Mesendoderm (in vitro differentiated cells): ENCODE measurements at regions not wholly inside any gene's neighbourhood (a gene's known extent, or its start where the extent isn't known, plus 50 kb on each side); places are given as distances from the start of the nearest gene placed in this dataset.
A peak's percentile ranks its signal among the peaks of the same experiment; 100 is the strongest.

Experiments used
- DNase-seq: peaks from one replicate; pipeline ENCODE4 v3.0.0; 2013
- H2AK5ac ChIP-seq: 2 replicates; pipeline ENCODE4 v1.6.1; 2013; ENCODE audit warnings: low read length, inconsistent platforms
- H2BK120ac ChIP-seq: 2 replicates; pipeline ENCODE4 v1.6.1; 2013; ENCODE audit warnings: low read depth, mild to moderate bottlenecking, low read length, moderate library complexity, mixed read lengths
- H2BK15ac ChIP-seq: replicated peaks from 2 replicates; pipeline ENCODE4 v1.6.1; 2013; ENCODE audit warnings: low read depth, mild to moderate bottlenecking, moderate library complexity
- H2BK5ac ChIP-seq: 2 replicates; pipeline ENCODE4 v1.6.1; 2013; ENCODE audit warnings: low read length, inconsistent platforms
- H3K18ac ChIP-seq: 2 replicates; pipeline ENCODE4 v1.6.1; 2013; ENCODE audit warnings: mild to moderate bottlenecking, low read length, mixed read lengths
- H3K23ac ChIP-seq: one replicate; pipeline ENCODE4 v1.6.1; 2013; ENCODE audit warnings: low read length
- H3K27ac ChIP-seq: 2 replicates; pipeline ENCODE4 v1.5.1; 2013; ENCODE audit warnings: low read depth, mild to moderate bottlenecking, inconsistent platforms, low read length, moderate library complexity
- H3K27me3 ChIP-seq: 2 replicates; pipeline ENCODE4 v1.6.1; 2013; ENCODE audit warnings: low read length, control low read depth, mild to moderate bottlenecking, inconsistent platforms; ENCODE audit not compliant: insufficient read depth, poor library complexity
- H3K36me3 ChIP-seq: 2 replicates; pipeline ENCODE4 v1.6.1; 2013; ENCODE audit warnings: low read length, inconsistent platforms; ENCODE audit not compliant: control insufficient read depth, insufficient read depth
- H3K4ac ChIP-seq: one replicate; pipeline ENCODE4 v1.6.1; 2013; ENCODE audit warnings: low read depth, mild to moderate bottlenecking, low read length, moderate library complexity
- H3K4me1 ChIP-seq: 2 replicates; pipeline ENCODE4 v1.6.1; 2013; ENCODE audit warnings: low read depth, low read length, inconsistent platforms; ENCODE audit not compliant: control insufficient read depth
- H3K4me2 ChIP-seq: 2 replicates; pipeline ENCODE4 v1.6.1; 2013; ENCODE audit warnings: low read length
- H3K4me3 ChIP-seq: 2 replicates; pipeline ENCODE4 v1.5.1; 2013; ENCODE audit warnings: mild to moderate bottlenecking, low read length
- H3K56ac ChIP-seq: one replicate; pipeline ENCODE4 v1.6.1; 2013; ENCODE audit warnings: low read length
- H3K79me1 ChIP-seq: 2 replicates; pipeline ENCODE4 v1.6.1; 2013; ENCODE audit warnings: low read length, inconsistent platforms
- H3K79me2 ChIP-seq: 2 replicates; pipeline ENCODE4 v1.6.1; 2013; ENCODE audit warnings: mild to moderate bottlenecking, low read length; ENCODE audit not compliant: control insufficient read depth, insufficient read depth
- H3K9ac ChIP-seq: 2 replicates; pipeline ENCODE4 v1.6.1; 2013; ENCODE audit warnings: low read length, inconsistent platforms
- H4K5ac ChIP-seq: one replicate; pipeline ENCODE4 v1.6.1; 2013; ENCODE audit warnings: low read length
- H4K8ac ChIP-seq: one replicate; pipeline ENCODE4 v1.6.1; 2013; ENCODE audit warnings: low read depth, mild to moderate bottlenecking, control low read depth, low read length, moderate library complexity
- WGBS: extraction: QIAGEN DNeasy Blood & Tissue Kit; methylation state at CpG from one replicate; pipeline ENCODE4 v1.1.7; 2013; ENCODE audit warnings: low lambda C conversion rate, missing lambda C conversion rate; ENCODE audit not compliant: insufficient coverage; ENCODE audit errors: extremely low coverage; 5-methylcytosine and 5-hydroxymethylcytosine counted together

- H3K79me2 ChIP-seq = no peaks in the 10 kb centered on the region
- no peak overlapping the region for H3K56ac ChIP-seq
- no peak overlapping the region for H3K4me3 ChIP-seq
- no peaks in the 10 kb centered on the region for H3K79me1 ChIP-seq
- H3K36me3 ChIP-seq = no peaks in the 10 kb centered on the region
- no peak overlapping the region for H2BK120ac ChIP-seq
- H3K4me2 ChIP-seq = no peak overlapping the region
- no peak overlapping the region for H3K4ac ChIP-seq
- no peak for DNase-seq
- H4K8ac ChIP-seq = no peak overlapping the region
- H3K27me3 ChIP-seq = no peaks in the 10 kb centered on the region
- no peak overlapping the region for H3K9ac ChIP-seq
- H3K27ac ChIP-seq = no peak overlapping the region
- H3K23ac ChIP-seq = no peak overlapping the region
- no peak overlapping the region for H2BK5ac ChIP-seq
- no peak overlapping the region for H2BK15ac ChIP-seq
- no peaks in the 10 kb centered on the region for H3K4me1 ChIP-seq
- H3K18ac ChIP-seq = peak overlapping the region; percentile 28
- no peak overlapping the region for H2AK5ac ChIP-seq
- no CpG with 5 or more reads among the region's 1 CpG for WGBS
- no peak overlapping the region for H4K5ac ChIP-seq
Measured at GRCh38 chr7:113408999-113409398, 290.6 kb upstream of the SMIM30 start.

- no peak overlapping the region for H3K56ac ChIP-seq
- H3K4me1 ChIP-seq = no peaks in the 10 kb centered on the region
- DNase-seq = peak; percentile 23
- H3K4me3 ChIP-seq = no peak overlapping the region
- no peak overlapping the region for H3K18ac ChIP-seq
- H3K79me2 ChIP-seq = no peaks in the 10 kb centered on the region
- H3K27ac ChIP-seq = no peak overlapping the region
- no peaks in the 10 kb centered on the region for H3K79me1 ChIP-seq
- no peak overlapping the region for H3K23ac ChIP-seq
- H3K4me2 ChIP-seq = no peak overlapping the region
- no peak overlapping the region for H3K4ac ChIP-seq
- no peak overlapping the region for H3K9ac ChIP-seq
- H2BK15ac ChIP-seq = no peak overlapping the region
- H3K27me3 ChIP-seq = no peaks in the 10 kb centered on the region
- H3K36me3 ChIP-seq = no peaks in the 10 kb centered on the region
- no peak overlapping the region for H2BK120ac ChIP-seq
- no peak overlapping the region for H4K8ac ChIP-seq
- no peak overlapping the region for H4K5ac ChIP-seq
- H2BK5ac ChIP-seq = no peak overlapping the region
- no CpG with 5 or more reads among the region's 4 CpGs for WGBS
- no peak overlapping the region for H2AK5ac ChIP-seq
Measured at GRCh38 chr7:113405296-113406056, 287.1 kb upstream of the SMIM30 start.

GRCh38 chr7:113404245-113404644, 285.9 kb upstream of the SMIM30 start:
- no peak overlapping the region for H3K23ac ChIP-seq
- H3K4ac ChIP-seq = no peak overlapping the region
- H3K4me1 ChIP-seq = no peaks in the 10 kb centered on the region
- no peak overlapping the region for H3K9ac ChIP-seq
- no peak overlapping the region for H3K4me2 ChIP-seq
- H3K27ac ChIP-seq = no peak overlapping the region
- WGBS = no CpG with 5 or more reads among the region's 8 CpGs
- no peak overlapping the region for H2BK15ac ChIP-seq
- no peak overlapping the region for H2BK120ac ChIP-seq
- H3K79me2 ChIP-seq = no peaks in the 10 kb centered on the region
- no peaks in the 10 kb centered on the region for H3K79me1 ChIP-seq
- peak; percentile 65 for DNase-seq
- H3K27me3 ChIP-seq = no peaks in the 10 kb centered on the region
- H3K56ac ChIP-seq = no peak overlapping the region
- no peak overlapping the region for H3K18ac ChIP-seq
- H4K8ac ChIP-seq = no peak overlapping the region
- H4K5ac ChIP-seq = no peak overlapping the region
- H2BK5ac ChIP-seq = no peak overlapping the region
- H2AK5ac ChIP-seq = no peak overlapping the region
- H3K4me3 ChIP-seq = no peak overlapping the region
- no peaks in the 10 kb centered on the region for H3K36me3 ChIP-seq

- Histone ChIP-seq H3K9ac (no peak overlapping the region), H4K5ac (no peak overlapping the region), H3K23ac (no peak overlapping the region), H3K56ac (no peak overlapping the region), H3K4me3 (no peak overlapping the region), H3K4me1 (no peaks in the 10 kb centered on the region), H3K4me2 (no peak overlapping the region), H3K4ac (no peak overlapping the region), H2BK5ac (no peak overlapping the region), H2BK120ac (no peak overlapping the region), H3K27me3 (no peaks in the 10 kb centered on the region), H3K79me2 (no peaks in the 10 kb centered on the region), H3K27ac (no peak overlapping the region), H3K18ac (no peak overlapping the region), H3K79me1 (no peaks in the 10 kb centered on the region), H4K8ac (no peak overlapping the region), H2AK5ac (no peak overlapping the region), H2BK15ac (no peak overlapping the region), H3K36me3 (no peaks in the 10 kb centered on the region)
- no peak for DNase-seq
Measured at GRCh38 chr7:113402482-113402881, 284.1 kb upstream of the SMIM30 start.

- Histone ChIP-seq H3K79me2 (no peaks in the 10 kb centered on the region), H2BK15ac (no peak overlapping the region), H2BK5ac (no peak overlapping the region), H3K23ac (no peak overlapping the region), H3K9ac (no peak overlapping the region), H3K4me1 (no peaks in the 10 kb centered on the region), H2BK120ac (no peak overlapping the region), H3K36me3 (no peaks in the 10 kb centered on the region), H3K18ac (no peak overlapping the region), H3K56ac (no peak overlapping the region), H3K27ac (no peak overlapping the region), H3K27me3 (no peaks in the 10 kb centered on the region), H2AK5ac (no peak overlapping the region), H3K4me3 (no peak overlapping the region), H3K4me2 (no peak overlapping the region), H3K4ac (no peak overlapping the region), H4K8ac (no peak overlapping the region), H4K5ac (no peak overlapping the region), H3K79me1 (no peaks in the 10 kb centered on the region)
- no CpG with 5 or more reads among the region's 2 CpGs for WGBS
- no peak for DNase-seq
Measured at GRCh38 chr7:113402005-113402404, 283.7 kb upstream of the SMIM30 start.

- Histone ChIP-seq H4K5ac (no peak overlapping the region), H3K18ac (no peak overlapping the region), H3K36me3 (no peaks in the 10 kb centered on the region), H3K27ac (no peak overlapping the region), H3K4ac (no peak overlapping the region), H3K4me1 (peaks cover 9% of the 10 kb centered on the region), H3K9ac (no peak overlapping the region), H3K79me1 (no peaks in the 10 kb centered on the region), H3K4me2 (no peak overlapping the region), H3K4me3 (no peak overlapping the region), H3K56ac (no peak overlapping the region), H3K23ac (no peak overlapping the region), H2AK5ac (no peak overlapping the region), H2BK5ac (no peak overlapping the region), H4K8ac (no peak overlapping the region), H3K79me2 (no peaks in the 10 kb centered on the region), H3K27me3 (no peaks in the 10 kb centered on the region), H2BK120ac (no peak overlapping the region), H2BK15ac (no peak overlapping the region)
- no CpG with 5 or more reads among the region's 3 CpGs for WGBS
- peak; percentile 90 for DNase-seq
Measured at GRCh38 chr7:113394856-113395255, 276.5 kb upstream of the SMIM30 start.
